Ammon's horn (tissue), 1 donor: ENCODE measurements at regions not wholly inside any gene's neighbourhood (a gene's known extent, or its start where the extent isn't known, plus 50 kb on each side); places are given as distances from the start of the nearest gene placed in this dataset.

ENCODE experiments used
- DNase-seq: peaks from one replicate; pipeline ENCODE4 v3.0.0-alpha.2; 2016; ENCODE audit warnings: low spot score

DNA sequence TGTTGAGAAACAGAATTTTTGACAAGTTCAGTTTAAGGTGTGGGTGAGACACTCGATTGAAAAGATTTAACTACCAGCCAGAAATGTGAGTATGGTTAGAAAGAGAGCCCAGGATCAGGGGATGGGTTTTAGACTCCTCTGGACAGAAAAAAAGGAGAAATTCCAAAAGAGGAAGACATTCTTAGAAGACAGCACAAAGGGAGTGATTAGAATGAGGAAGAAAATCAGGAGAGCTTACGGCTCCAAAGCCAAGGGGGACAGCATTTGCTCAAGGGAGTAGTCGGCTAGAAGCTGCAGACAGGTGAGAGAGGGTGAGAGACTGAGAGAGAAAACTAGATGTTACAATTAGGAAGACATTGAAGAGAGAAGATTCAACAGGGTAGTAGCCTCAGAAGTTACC, 166.1 kb downstream of the ADAMTS15 start:
- no peak for DNase-seq

- DNase-seq, result no peak
Observed at GRCh38 chr11:130615561-130615960, 167.1 kb downstream of the ADAMTS15 start.

GRCh38 chr11:130616573-130616972, 168.1 kb downstream of the ADAMTS15 start:
- peak; percentile 17 for DNase-seq

DNA sequence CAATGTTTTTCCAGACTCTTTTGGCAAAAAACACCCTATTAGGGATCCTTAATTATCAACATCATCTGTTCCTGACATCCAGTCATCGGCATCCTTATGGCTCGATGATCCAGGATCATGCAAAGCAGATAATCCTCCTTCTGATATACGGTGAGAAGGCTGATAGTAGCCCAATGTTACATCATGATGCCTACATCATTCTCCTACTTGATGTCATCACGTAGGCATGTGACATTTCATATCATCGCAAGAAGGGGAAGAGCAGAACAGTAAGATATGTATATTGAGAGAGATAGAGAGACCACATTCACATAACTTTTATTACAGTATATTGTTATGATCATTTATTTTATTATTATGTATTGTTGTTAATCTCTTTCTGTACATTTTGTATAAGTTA, 168.6 kb downstream of the ADAMTS15 start:
- DNase-seq, result no peak

GRCh38 chr11:130620548-130620947, 172.1 kb downstream of the ADAMTS15 start:
- DNase-seq, result no peak

DNA sequence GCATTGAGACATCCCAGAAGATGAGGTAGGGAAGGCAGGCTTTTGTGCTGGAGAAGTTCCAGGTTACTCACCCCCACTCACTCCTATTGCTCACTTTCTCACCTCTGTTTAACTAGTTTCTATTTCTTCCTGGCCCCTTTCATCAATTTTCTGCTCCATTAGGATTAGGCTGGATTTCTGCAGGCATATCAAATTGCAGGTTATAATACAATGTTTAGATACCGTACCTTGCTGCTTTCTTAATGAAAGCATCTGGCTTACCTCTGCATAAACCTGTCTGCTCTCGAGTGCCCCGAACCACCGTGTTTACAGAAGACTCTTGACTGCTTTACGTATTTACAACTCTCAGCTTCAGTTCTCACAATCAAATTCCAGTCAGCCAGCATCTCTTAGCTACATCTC, 173.7 kb downstream of the ADAMTS15 start:
- DNase-seq, result no peak

GRCh38 chr11:130623670-130624668, 175.5 kb downstream of the ADAMTS15 start:
- no peak for DNase-seq

GRCh38 chr11:130624971-130625544, 176.6 kb downstream of the ADAMTS15 start:
- DNase-seq, result no peak

GRCh38 chr11:130625578-130626306, 177.3 kb downstream of the ADAMTS15 start:
- DNase-seq, result peak; percentile 58

DNA sequence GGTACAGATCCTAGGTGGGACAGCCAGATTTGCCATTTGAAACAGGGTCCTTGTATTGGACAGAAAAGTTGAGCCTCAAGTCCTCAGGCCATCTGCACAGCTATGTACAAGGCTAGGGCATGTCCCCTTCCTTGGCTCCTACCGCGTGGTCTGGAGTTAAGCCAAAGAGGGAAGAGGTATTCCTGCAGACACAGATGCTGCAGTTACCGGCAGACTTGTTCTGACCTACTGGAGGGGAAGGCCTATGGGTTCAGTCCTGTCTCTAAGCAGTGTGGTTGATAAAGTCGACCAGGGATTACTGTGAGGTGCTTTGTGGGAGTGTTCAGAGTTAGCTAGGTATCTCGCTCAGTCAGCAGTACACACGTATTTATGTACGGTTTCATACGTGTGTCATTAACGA, 180.6 kb downstream of the ADAMTS15 start:
- no peak for DNase-seq

DNA sequence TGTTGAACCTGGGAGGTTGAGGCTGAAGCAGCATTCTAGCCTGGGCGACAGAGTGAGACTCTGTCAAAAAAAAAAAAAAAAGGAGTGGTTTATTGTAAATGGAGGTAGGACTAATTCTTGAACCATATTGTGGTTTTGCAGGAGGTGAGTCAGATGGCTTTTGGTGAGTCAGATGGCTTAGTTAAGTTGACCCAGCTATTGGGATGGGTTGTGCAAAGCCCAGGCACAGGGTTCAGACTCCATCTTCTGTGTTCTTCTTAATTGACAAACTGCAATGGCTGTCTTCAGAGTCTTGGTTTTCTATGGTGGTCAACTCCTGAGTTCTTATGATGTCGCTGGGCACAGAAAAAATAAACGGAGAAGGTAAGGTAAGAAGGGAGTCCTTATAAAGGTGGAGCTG, 182.7 kb downstream of the ADAMTS15 start:
- DNase-seq, result no peak

DNA sequence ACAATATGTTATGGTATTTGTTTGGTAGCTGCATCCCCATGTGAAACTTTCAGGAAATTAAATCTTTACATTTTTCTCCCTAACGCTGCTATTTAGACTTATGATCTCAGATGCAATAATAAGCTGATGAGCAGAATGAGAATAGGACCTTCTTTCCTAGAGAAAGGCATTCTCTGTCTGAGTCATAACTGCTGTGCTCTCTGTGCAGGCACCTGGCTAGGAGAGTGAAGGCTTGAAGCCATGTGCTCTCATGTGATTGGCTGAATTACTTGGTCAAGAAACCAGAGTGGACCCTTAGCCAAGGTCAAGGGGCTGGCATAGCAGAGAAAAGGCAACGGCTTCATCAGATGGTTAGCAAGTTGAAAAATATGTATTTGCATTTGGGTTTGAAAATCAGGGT, 185.0 kb downstream of the ADAMTS15 start:
- no peak for DNase-seq

DNA sequence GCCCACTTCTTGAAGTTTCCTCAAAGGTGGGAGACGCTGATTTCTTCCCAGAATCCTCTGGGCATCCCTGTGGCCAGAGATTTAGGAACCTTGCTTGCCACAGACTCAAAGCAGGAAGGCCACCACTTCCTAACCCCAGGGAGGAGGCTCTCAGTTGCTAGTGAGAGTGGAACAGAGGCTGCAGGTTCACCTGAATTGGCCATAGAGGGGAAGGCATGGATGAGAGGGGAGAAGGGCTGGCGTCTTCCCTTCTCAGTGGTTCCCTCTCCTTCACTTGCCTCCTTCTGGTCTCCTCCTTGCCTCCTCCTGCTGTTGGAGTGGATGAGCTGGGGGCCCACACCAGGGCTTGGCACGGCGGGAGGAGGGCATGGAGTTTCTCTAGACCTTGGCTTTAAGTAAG, 185.7 kb downstream of the ADAMTS15 start:
- no peak for DNase-seq

DNA sequence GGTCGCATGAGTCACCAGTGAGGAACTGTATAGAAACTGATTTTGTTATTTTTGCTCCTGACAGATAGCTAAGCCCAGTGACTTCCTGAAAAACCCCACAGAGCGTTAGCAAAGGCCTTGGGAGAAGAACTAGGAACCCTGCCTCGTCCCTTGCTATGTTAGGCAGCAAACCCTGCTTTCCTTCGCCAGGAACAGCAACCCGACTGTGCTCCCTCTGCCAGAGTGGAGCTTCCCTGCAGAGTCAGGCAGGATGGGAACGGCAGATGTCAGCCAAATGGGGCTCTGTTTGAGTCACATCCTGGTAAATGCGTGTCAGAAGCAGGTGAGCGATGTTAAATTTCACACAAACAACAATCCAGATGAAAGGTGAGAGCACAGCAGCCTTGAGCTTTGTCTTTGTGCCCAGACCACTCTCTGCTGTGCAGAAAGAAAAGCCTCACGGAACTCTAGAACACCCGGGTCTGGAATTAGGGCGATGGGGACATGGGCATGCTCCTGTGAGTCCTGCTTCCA, 186.6 kb downstream of the ADAMTS15 start:
- peak; percentile 50 for DNase-seq

- no peak for DNase-seq
Observed at GRCh38 chr11:130635937-130636630, 187.6 kb downstream of the ADAMTS15 start.

DNA sequence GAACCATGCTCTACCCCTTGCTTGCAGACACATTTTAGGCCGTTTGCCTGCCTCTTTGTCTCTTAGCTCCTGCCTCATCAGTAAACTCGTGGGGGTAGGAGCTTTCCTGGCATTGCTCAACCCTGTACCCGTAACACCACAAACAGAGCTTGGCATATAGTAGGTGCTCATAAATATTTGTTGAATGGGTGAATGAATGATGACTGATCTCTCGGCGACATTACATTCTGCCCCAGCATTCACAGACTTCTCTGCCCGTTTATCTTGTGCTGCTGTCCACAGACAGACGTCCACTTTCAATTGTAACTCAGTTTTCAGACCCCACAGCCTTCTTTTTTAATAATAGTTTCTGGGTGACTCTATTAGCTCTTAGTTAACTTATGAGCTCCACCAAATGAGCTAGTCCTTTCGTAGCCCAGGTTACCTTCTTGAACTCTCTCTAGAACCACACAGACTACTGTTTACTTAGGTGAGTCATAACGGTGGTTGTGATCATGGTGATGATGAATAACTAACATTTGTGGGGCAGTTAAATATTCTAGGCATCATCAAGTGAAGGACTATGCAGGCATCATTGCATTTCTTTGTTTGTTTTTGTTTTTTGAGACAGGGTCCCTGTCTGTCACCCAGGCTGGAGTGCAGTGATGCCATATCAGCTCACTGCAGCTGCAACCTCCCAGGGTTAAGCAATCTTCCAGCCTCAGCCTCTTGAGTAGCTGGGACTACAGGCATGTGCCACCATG, 188.4 kb downstream of the ADAMTS15 start:
- peak; percentile 36 for DNase-seq

DNA sequence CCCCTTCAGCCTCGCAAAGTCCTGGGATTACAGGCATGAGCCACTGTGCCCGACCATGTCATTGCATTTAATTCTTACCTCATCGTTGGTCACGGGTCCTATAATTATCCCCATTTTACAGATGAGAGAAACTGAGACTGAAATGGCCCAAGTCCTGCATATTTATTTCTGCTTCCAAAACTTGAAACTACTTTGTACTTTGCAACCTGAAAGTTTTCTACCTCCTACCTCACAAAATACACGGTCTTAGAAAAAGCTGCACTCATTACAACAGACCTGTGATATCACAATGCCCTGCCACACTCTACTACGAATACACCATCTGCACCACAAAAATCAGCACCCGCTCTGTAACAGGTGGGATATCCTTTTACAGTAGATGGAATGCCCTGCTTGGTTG, 189.1 kb downstream of the ADAMTS15 start:
- DNase-seq, result no peak

GRCh38 chr11:130638033-130638432, 189.6 kb downstream of the ADAMTS15 start:
- no peak for DNase-seq

GRCh38 chr11:130638624-130639023, 190.2 kb downstream of the ADAMTS15 start:
- no peak for DNase-seq

DNA sequence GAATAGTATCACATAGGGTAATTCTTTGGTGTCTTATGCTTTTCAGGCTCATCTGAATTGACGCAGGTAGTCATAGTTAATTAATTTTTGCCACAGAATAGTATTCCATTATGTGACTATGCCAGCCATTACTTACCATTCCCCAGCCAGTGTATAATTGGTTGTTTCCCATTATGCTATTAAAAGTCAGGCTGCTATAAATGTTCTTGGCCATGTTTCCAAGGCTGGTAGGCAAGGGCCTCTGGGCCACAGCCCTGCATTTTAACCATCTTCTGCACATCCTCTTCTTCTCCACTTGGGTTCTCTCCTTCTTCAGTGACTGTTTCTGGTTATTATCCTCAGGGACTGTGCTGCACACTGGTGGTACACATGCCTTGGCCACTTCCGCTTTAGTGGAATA, 190.9 kb downstream of the ADAMTS15 start:
- DNase-seq, result no peak

DNA sequence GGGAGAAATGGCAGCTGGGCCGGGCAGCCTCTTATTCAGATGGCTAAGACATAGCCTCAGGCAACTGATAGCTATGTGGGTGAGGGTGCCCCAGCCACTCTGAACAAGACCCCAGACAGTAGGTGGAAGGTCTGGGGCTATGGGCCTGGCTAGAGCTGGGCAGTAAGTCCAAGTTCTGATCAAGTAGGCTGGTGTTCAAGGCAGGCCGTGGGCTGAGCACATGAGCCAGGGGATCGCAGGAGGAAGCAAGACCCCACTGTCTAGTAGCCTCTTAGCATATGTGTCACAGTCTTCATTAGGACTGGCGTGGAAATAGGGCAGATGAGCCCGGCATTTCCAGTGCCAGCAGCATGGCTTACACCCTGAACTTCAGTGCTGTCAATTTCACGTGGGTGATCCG, 192.1 kb downstream of the ADAMTS15 start:
- DNase-seq, result no peak
